CD4-positive, alpha-beta T cell treated with Interleukin-1 beta for 1 hour (primary cell): ENCODE measurements at regions not wholly inside any gene's neighbourhood (a gene's known extent, or its start where the extent isn't known, plus 50 kb on each side); places are given as distances from the start of the nearest gene placed in this dataset.
"Not testable (repeated sequence)": the region's sequence is repeated elsewhere in the genome, so short reads cannot be mapped to it uniquely, and the experiment has no call there.

Experiments
- DNase-seq, 2 donors: peaks; one replicate each; pipeline ENCODE4 v3.0.0-alpha.2; 2020 to 2022

DNA sequence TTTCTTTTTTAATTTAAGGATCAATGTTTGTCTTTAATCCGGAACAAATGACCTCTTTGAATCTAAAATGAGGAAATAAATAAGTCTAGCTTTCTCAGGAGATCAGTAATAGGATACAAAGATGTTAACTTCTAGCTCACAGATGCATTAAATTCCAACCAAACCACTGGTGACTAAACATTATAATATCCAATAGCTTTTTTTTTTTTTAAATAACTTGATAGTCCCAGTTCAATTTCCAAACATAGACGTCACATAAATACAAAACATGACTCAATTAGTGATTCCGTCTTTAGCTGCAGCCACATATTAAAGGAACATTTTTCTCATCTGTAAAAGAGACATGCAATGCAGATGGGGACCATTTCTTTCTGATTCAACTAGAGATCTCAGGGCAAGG lies 390.5 kb upstream of the PCDH9 start:
- no peak for DNase-seq

DNA sequence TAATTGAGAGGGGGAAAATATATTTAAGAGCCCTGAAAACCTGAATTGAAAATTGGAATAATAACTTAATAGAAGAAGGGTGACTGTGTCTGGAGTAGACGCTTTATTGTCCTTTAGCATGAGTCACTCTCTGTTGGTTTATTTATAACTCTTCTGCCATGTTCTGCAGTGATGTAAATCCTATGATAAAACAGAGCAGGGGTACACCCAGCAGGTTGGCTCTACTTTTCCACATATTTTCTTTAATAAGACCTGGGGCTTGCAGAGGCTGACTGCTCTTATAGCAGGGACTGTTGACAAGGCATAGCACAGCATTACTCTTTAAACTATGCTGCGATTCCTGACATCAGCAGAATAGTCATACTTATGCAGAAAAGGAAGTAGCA lies 389.9 kb upstream of the PCDH9 start:
- DNase-seq = no peak

DNA sequence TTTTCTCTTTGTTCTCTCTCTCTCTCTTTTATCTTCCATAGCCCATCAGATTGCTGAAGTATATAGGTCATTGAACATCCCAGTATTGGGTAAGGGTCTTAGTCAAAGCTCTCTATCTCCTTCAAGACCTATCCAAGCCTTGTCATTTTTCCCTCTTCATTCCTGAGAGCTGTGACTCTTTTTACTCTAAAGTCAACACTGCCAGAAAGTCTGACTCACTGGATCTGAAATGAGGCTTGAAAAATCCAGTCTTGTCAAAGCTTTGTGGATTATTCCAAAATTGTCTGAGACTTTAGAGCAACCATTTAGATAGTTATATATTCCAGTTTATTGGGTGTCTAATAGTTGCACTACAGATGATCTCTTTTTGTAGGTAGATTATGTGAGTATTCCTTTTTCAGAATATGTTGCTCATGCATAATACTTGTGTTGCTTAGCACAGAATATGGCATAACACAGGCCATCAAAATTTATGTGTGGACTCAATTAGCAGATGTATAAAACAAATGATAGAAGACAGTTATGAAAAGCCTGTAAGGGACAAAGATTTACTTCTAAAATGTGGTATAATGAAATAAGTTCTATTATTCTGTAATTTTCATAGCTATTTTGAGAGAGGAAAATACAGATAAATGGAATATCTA lies 389.3 kb upstream of the PCDH9 start:
- no peak for DNase-seq

DNA sequence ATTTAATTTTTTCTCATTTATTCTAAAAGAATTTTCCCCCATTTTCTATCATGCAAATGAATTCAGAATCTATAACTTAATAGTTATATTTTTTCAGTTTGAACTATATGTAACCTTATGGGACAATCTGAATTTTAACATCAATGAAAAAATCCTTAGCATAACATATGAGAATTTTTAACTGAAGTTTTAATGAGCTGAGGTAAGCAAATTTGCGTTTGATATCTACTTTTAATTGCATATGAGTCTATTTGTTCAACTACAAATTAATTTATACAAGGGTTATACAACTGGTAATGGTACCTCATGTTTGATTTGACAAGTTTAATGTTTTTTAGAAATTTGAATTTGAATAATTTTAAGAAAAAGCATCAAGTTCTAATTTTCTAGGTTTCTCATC lies 384.4 kb upstream of the PCDH9 start:
- DNase-seq = no peak

DNA sequence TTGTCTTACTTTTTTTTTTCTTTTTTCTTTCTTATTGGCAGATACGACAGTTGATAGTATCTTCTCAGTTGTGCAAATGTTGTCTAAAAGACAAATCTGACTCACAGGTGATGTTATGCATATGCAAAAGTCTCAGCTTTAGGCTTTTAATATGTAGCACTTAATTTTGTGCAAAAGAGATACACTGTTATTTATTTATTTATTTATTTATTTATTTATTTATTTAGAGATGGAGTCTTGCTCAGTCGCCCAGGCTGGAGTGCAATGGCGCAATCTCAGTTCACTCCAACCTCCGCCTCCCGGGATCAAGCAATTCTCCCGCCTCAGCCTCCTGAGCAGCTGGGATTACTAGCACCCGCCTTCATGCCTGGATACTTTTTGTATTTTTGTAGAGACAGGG lies 383.9 kb upstream of the PCDH9 start:
- no peak for DNase-seq

DNA sequence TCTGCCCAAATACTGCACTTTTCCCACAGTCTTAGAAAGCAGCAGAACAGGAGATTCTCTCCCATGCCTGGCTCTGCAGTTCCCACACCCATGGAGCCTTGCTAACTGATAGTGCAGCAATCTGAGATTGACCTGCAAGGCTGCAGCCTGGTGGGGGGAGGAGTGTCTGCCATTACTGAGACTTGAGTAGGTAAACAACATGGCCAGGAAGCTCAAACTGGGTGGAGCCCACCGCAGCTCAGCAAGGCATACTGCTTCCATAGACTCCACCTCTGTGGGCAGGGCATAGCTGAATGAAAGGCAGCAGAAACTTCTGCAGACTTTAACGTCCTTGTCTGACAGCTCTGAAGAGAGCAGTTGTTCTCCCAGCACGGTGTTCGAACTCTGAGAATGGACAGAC lies 358.5 kb upstream of the PCDH9 start:
- DNase-seq = no peak

DNA sequence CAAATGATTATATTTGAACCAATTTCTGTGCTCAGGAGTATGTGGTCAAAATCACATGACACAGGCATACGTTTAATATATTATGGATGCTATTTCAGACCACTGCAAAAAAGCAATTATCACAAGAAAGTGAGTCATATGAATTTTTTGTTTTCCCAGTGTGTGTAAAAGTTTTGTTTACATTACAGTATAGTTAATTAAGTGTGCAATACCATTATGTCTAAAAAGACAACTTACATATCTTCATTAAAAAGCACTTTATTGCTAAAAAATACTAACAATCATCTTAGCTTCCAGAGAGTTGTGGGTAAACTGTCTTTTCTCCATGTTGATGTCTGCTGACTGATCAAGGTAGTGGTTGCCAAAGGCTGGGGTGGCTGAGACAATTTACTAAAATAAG lies 347.2 kb upstream of the PCDH9 start:
- DNase-seq = no peak

DNA sequence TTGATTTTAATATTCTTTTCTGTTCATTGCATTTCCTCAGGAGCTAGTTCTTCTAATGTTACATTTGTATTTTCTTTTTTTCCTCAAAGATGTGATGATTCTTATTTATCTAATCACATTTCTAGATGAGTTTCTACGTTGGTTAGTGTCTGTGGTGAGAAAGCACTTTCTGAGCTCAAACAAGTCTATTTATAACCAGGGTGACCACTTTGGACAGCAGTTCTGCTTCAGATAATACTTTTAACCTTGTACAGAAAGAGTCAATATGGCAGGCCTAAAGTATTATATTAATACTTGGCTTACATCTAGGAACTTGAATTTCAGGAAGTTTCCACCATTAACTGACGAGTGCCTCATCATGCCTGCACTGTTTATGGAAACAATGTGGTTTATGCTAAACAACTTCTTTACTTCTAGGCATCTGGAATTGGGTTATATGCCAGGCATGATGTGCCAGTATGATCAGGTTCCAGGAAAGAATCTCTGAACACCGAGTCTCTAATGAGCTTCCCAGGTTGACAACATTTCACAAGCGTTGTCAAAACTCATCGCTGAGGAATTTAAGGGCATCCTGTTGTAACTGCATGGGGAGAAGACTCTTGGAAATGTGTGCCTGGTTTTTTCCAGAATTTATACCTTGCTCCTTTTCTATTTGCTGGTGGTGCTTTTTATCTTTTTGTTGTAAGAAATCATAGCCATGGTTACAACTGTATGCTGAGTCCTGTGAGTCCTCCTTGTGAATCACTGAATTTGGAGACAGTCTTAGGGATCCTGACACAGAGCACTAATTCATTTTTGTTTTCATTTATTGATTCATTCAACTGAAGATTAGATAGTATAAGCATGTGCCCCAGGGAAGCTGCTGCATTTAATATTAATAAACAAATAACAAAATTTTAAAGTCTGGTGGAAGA lies 344.4 kb upstream of the PCDH9 start:
- no peak for DNase-seq

DNA sequence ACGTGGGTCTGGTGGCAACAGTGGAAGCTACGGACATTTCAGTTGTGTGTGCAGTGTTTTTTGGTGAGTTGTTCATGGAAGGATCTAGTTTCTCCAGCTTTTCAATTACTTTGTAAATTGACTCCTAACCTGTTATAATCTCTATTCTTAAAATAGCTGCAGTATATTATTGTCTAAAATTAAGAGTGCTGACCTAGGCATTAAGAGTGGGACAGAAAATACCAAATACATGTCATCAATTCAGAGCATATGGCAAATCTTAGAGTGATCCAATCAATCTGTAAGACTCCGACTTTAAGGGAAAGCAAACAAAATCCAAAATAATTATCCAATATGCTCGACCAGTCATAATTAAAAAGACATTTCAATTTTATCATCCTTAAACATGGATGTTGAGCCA lies 338.1 kb upstream of the PCDH9 start:
- DNase-seq = no peak

DNA sequence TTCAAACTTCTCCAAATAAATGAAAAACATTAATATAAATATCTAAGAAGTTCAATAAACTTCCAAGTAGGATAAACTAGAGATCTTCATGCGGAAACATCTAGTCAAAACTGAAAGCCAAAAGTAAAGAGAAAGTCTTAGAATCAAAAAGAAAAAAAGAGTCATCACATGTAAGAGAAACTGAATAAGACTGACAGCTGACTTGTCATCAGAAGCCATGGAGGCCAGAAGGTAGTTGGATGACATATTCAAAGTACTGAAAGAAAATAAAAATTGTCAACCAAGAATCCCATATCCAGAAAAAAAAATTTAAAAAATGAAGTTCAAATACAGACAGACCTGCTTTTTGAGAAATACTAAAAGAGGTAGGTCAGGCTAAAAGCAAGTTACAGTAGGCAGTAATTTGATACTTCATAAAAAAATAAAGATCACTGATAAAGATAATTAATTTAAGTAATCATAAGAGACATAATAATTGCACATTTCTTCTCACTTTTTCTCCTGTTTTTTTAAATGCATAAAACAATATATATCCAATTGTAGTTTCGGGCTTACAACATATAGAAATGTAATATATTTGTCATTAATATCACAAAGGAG lies 327.6 kb upstream of the PCDH9 start:
- DNase-seq = no peak

DNA sequence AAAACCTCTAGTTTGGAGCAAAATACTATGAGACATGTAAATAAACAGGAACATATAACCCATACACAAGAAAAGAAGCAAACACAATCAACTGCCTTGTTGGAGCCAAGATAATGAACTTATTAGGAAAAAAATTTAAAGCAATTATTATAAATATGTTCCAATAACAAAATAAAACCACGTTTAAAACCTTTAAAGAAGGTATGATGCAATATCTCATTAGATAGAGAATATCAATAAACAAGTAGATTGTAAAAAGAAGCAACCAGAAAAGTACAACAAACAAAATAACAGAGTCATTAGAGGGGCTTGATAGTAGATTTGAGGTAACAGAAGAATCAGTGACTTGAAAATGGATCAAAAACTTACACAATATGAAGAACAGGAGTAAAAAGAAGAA lies 327.0 kb upstream of the PCDH9 start:
- no peak for DNase-seq

DNA sequence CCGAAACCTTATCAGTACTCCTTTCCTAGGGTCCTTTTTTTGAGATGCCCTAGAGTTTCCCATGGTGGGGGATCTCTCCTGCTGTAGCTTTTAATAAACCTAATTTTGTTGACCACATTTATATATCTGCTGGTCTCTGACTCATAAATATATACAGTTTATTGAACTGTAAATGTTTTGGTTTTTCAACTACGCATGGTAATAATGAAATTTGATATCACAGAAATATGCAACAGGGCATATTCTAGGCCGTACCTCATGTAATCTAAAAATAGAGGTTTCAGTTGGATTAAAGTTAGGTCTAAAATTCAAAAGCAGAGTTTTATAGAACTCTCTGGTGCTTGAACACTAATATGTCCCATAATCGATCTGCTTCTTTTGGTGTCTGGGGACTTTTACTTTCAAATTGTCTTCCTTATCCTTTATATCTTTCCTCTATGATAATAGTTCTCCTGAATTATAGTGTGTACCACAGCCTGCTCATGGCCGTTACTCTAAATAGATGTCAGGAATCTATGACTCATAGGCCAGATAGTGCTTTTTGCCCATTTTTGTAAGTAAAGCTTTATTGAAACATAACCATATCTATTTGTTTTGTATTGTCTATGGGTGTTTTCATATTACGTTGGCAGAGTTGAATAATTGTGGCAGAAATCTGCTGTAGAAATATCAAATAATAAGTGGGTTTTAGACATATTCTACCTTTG lies 324.8 kb upstream of the PCDH9 start:
- no peak for DNase-seq

DNA sequence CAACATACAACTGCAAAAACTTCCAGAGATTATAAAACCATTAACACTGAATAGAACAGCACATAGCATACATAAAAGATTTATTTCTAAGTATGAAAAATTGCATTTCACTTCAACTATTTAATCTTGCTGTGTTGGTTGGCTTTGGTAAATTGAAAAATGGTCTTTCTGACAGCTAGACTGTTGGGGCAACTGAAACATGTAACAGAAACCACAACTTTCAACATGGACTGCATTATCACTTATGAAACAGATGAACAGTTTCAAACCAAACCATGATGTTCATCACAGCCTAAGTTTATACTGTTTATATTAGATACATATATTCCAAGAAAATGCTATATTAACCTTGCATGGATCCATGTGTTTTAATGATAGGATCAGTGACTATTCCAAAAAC lies 324.1 kb upstream of the PCDH9 start:
- no peak for DNase-seq

DNA sequence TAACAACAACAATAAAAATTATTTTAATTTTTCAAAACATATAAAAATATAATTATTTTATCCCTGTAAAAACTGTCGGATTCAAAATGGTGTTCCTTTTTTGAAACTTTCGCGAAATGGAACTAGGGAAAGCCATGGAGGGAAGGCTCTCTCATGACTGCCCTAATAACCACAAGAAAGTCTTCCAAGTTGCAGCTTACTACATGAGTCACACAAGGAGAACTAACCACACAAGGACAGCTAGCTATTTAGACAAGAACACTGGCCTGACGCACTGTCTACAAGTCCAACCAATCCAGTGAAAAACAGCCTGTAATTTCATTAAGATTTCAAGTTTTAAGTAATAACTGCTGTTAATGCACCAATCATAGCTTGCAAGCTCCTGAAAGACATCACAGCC lies 319.2 kb upstream of the PCDH9 start:
- DNase-seq = no peak

DNA sequence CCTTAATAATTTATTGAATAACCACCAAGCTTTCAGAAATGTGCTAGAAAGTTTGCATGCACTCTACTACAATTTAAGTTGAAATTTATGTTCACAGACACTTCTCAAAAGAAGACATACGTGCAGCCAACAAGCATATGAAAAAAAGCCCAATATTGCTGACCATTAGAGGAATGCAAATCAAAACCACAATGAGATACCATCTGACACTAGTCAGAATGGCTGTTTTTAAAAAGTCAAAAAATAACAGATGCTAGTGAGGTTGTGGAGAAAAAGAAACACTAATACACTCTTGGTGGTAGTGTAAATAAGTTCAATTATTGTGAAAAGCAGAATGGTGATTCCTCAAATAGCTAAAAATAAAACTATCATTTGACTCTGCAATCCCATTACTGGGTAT lies 308.8 kb upstream of the PCDH9 start:
- no peak for DNase-seq

DNA sequence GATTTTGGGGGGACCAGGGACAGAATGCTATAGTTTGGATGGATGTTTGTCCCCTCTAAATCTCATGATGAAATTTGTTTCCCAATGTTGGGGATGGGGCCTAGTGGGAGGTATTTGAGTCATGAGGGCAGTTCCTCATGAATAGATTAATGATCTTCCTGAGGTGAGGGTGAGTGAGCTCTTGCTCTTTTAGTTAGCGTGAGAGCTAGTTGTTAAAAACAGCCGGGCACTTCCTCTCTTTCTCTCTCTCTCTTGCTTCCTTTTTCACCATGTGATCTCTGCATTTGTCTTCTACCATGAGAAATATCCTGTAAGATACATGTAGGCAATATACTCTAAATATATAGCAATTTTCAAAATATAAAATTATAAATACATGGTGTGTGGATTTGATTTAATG lies 290.8 kb upstream of the PCDH9 start:
- no peak for DNase-seq

DNA sequence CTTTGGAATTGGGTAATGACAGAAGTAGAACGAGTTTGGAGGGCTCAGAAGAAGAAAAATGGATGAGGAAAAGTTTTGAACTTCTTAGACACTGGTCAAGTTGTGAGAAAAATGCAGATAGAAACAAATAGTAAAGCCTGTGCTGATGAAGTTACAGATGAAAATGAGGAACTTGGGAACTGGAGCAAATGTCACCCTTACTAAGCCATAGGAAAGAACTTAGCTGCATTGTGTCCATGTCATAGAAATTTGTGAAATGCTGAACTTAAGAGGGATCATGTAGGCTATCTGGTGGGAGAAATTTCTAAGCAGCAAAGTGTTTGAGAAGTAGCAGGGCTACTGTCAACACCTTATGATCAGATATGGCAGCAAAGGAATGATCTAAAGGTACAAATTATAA lies 289.2 kb upstream of the PCDH9 start:
- no peak for DNase-seq

DNA sequence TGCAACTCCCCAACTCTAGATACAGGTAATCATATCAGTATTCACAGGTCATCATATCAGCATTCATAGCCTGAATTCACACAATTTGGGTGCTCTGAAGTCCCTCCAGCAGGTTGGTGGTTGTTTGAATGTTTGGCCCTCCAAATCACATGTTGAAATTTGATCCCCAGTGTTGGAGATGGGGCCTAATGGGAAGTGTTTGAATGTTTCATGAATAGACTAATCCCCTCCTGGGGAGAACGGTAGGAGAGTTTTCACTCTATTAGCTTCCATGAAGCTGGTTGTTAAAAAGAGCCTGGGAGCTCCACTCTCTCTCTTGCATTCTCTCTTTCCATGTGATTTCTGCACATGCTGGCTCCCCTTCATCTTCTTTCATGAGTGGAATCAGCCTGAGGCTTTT lies 288.6 kb upstream of the PCDH9 start:
- no peak for DNase-seq

DNA sequence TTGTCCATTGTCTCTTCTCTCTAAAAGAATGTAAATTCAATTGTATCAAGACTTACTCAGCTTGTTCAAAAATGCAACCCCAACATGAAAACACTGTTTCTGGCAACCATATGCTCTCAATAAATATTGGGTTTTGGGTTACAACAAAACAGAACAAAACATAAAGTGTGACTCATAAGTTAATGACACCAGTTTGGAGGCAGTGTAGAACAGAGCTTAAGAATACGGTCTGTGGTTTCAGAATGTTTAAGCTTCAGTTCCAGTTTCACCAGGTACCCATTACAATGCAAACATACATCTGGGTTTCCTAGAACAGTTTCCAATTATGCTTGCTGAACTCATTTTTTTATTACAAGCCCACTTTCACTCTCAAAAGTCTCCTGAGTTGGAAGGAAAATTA lies 285.8 kb upstream of the PCDH9 start:
- no peak for DNase-seq

DNA sequence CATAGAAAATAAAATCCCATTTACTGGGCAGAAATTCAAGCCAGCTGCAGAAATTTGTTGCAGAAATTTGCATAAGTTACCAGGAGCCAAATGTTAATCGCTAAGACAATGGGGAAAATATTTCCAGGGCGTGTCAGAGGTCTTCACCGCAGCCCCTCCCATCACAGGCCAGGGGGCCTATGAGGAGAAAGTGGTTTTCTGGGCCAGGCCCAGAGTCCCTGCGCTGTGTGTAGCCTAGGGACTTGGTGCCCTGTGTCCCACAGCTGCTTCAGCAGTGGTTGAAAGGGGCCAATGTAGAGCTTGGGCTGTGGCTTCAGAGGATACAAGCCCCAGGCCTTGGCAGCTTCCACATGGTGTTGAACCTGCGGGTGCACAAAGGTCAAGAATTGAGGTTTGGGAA lies 278.9 kb upstream of the PCDH9 start:
- DNase-seq = no peak

DNA sequence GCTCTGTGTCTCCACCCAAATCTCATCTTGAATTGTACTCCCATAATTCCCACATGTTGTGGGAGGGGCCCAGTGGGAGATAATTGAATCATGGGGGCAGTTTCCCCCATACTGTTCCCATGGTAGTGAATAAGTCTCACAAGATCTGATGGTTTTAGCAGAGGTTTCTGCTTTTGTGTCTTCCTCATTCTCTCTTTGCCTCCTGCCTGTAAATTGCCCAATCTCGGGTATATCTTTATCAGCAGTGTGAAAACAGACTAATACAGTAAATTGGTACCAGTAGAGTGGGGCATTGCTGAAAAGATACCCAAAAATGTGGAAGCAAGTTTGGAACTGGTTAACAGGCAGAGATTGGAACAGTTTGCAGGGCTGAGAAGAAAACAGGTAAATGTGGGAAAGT lies 278.1 kb upstream of the PCDH9 start:
- DNase-seq = not testable (repeated sequence)

DNA sequence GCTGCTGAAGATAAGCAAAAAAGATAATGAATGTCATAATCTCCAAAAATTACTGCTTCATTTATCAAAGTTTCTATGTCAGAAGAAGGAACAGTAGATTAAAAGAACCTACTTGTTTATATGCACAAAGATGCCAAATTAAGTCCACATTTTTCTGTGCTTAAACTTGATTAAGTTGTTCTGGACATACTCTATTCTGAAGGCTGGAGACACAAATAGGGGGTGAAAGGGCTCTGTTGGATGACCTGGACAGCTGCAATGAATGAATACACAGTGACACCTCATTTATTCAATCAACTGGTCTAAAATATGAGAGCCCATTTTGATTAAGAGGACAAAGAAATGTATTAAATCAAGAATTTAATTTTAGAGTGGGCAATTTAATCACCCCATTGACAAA lies 276.3 kb upstream of the PCDH9 start:
- DNase-seq = no peak

DNA sequence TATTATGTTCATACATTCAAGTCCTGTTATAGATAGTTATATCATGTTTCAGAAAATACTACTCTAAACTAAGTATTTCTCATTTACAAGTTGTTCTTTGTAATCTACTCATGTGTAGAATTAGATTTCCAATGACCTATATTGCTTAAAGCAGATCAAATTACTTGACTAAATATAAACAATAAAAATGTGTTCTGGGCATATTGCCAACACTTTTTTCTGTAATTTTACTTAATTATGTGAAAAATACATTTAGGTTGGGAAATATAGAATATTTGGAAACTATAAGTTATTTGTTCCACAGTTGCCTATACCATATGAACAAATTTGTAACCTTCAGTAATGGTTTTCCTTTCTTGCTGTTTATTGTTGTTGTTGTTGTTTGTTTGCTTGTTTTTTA lies 275.2 kb upstream of the PCDH9 start:
- DNase-seq = no peak

DNA sequence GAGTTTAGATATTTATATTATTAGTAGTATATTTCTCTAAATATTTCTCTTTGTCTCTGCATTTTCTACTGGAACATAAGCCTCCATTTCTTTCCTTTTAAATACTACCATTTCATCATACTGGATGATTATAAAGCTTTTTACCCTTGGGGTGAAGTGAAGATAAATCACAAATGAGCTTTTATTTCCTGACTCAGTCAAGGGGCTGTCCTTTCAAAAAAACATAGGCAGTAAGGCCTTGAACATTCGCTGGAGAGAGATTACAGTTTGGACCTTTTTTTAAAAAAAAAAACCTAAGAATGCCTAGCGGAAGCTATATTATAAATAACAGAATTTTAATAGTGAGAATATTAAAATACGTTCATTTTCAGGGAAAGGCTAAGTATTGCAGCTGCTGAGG lies 268.8 kb upstream of the PCDH9 start:
- no peak for DNase-seq
